ENCODE measurements at regions not wholly inside any gene's neighbourhood (a gene's known extent, or its start where the extent isn't known, plus 50 kb on each side); places are given as distances from the start of the nearest gene placed in this dataset.
"Not testable (repeated sequence)": the region's sequence is repeated elsewhere in the genome, so short reads cannot be mapped to it uniquely, and the experiment has no call there.

DNA sequence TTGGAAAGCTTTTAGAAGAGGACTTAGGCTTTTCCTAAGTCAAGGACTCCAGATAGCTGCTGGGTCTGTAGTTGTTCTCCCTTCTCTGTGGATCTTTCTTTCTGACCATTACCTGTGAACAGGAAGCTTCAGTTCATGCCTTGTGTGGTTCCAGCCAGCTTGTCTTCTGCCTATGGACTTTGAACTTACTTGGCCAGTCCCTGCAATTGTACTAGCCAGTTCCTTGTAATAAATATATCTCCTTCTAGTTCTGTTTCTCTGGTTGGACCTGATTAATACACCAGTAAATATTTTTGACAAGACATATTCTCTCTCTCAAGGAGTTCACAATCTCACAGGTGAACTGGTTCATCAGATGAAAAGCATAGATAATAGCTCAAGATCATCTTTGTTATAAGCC, 341.3 kb upstream of the DPPA4 start:
- DNase-seq = no peak

DNA sequence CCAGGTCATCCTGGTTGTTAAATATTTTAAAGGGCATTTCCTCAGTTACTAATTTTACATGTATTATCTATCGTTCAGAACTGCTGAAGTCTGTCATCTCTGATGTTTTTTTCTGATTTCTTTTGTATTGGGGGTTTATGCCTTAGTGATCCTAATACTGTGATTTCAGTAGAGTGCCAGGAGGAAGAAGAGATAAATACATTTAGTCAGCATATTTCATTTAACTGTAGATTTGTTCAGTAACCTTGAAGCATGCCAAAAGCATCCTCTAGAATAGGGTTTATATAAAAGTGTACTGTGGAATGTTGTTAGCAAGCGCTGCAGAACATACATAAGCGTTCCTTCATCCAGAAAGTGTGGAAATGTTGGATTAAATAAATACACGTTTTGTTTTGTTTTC, 342.3 kb upstream of the DPPA4 start:
- no peak for DNase-seq

DNA sequence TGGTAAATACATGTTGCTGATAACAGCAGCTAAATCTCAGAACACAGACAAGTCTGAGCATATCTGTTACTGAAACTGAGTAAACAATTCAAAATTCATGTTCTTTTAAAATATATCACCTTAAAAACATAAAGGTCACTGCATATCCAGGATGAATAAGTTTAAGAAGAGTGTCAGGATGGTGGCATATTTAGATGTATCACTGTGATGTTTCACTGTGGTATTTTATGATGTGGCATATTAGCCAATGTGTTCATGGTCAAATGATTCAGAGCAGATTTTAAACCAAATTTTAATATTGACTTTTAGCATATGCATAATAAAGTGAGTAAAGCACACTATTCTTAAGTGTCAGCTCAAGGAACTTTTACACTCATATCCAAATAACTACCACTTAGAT, 346.4 kb upstream of the DPPA4 start:
- no peak for DNase-seq

DNA sequence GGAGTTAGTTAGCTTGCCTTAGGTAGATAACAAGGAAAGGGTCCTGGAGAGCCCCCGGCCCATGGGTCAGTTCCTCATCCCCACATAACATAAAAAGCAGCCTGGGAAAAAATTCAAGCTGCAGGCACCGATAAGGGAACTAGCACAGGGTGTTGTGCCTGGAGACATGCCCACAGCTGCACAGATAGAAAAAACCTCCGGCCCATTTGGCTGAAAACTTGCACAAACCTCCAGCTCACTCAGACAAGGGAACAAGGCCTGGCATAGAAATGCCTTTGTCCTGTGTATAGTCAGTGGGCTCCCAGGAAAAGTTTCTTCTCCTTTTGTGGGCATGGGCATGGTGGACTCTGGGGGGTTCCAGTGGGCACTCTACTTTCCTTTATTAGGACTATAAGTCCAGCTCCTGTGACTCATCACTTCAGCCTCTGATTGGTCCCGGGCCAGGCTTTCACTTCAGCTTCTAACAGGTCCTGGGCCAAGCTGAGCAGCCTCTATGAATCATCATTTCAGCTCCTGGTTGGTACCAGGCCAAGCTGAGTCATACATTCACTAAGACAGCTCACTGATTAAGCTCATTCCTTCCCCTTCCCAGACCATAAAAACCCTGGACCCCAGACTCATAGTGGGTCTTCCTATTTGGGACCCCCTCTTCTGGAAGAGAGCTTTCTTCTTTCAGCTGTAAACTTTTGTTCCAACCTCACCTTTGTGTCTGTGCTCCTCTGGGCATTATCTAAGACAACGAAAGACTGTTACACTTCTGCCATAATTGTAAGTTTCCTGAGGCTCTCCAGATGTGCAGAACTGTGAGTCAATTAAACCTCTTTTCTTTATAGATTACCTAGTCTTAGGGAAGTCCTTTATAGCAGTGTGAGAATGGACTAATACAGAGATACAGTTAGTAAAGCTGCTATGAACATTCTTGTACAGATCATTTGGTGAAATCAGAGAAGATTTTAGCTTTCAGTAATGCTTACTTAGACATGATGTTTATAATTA, 348.0 kb upstream of the DPPA4 start:
- DNase-seq = no peak

DNA sequence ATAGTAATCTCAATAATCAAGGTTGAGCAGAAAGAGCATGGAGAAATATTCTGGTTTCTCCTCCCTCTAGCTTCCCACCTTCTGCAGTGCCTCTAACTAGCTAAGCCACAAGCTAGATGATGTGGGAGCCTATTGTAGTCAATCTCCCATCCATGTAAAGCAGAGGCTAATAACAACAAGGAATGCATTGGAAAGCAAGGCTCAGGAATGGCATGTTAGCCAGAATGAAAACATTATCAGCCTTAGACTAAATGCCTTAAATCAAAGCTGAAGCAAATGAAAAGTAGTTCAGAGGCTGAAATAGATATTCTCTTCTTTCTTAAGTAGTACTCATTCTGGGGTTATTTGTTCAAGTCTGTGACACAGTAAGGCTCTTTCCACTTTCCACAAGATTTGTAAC, 350.3 kb upstream of the DPPA4 start:
- DNase-seq = no peak

DNA sequence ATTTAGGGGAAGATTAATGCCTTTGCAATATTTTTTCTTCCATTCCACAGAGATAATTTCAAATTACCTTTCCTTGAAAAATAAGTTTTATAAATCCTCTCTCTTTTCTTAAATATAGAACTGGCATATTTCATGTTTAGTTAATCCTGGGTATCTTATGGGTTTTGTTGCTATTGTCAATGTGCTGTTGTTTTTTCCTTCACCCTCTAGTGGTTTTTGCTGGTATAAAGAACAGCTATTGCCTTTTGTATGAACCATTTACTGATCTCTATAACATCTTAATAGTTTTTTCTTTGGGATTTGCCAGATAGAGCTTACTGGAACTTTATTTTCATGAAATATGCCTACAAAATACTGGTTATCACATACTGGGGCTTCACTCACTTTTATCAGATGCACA, 359.6 kb upstream of the DPPA4 start:
- DNase-seq = no peak

DNA sequence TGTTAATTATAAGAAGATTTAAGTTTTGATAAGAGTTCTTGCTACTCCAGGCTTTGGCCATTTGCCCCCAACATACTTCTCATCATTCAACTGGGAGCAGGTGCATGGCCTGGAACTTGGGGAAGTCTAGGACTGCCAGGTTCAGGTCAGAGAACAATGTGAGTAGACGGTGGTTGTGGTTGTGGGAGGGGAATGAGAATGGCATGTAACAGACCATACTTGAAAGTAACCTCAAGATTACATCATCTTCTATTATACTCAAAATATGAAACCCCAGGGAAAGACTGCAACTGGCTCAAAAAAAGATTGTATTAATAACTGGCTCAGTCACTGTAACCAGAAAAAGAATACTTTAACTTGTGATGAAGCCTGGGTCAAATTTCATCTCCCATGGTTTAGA, 364.9 kb upstream of the DPPA4 start:
- no peak for DNase-seq

DNA sequence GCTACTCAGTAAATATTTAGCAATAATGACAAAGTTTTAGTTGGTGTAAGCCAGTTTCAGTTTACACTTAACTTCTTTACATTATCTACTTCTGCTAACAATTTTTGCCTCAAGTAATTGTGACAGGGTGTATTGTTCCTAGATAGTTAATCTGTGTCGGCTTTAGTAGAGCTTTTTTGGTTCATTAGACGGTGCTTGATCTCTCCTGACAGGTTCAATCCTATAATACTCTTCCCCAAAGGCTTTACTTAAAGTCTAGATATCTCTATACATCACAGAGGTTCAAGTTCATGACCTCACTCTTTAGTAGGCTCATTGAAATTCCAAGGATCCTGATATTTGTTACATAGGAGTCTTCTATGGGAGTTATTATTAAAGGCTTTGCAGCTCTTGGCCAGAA, 365.6 kb upstream of the DPPA4 start:
- DNase-seq = no peak

DNA sequence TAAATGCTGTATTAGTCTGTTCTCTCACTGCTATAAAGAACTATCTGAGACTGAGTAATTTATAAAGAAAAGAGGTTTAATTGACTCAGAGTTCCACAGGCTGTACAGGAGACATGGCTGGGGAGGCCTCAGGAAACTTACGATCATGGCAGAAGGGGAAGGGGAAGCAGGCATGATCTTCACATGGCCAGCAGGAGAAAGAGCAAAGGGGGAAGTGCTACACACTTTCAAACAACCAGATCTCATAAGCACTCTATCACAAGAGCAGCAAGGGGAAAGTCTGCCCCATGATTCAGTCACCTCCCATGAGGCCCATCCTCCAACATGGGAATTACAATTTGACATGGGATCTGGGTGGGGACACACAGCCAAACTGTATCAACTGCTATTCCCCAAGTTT, 367.8 kb upstream of the DPPA4 start:
- DNase-seq = not testable (repeated sequence)

DNA sequence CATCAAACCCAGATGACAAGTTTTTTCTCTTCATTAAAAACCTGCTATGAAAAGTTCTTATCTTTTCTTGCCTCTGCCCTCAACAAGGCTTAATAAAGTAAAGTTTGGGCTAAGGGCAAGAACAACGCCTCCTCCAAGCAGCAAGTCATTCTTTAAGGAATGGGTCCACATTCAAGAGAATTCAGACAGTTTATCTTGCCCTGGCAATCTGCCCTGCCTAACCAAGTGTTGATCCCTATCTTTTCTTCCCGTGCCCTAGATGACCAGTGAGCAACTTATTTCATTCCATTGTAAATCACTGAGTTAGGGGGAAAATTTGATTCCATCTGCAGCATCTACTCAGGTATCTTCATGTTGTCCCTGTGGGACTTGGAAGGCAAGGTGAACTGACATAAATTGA, 370.3 kb upstream of the DPPA4 start:
- DNase-seq = no peak

DNA sequence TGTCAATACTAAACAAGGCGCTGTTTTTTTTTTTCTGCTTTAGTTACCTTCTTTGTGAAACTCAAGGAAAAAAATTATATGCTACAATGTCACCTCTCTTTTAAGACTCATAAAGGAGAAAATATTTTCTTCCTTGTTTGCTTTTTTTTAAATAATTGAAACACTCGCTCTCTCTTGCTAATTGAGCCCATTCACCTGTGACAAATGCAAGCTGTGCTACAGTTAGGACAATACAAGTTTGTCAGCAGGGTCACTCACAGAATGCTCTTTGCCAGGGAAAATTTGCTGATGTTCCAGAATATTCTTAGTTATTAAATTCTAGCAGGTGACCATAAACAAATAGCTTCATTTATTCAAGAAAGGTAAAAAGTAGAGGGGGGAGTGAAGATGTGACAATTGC, 375.9 kb upstream of the DPPA4 start:
- no peak for DNase-seq

DNA sequence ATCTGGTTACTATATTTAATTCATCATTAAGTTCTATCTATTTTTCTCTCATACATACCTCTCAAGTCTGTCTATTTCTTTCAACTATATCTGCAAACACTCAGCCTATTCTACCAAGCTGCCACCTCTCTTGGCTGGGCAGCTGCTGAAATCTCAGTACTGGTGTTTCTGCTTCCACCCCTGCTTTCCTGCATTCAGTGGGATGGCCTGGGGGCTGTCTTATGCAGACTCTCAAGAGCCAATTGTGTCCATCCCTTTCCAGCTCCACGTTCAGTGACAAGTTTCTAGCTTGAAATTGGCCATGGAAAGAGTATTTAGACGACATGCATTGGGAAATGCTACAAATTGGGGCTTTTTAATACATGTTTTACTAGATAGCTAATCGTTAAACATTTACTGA, 378.4 kb upstream of the DPPA4 start:
- DNase-seq = no peak

DNA sequence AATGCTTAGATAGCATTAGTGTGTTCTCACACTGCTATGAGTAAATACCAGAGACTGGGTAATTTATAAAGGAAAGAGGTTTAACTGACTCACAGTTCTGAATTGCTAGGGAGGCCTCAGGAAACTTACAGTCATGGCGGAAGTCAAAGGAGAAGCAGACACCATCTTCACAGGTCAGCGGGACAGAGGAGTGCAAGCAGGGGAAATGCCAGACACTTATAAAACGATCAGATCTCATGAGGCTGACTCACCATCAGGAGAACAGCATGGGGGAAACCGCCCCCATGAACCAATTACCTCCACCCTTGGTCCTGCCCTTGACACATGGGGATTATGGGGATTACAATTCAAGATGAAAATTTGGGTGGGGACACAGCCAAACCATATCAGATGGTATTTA, 381.5 kb upstream of the DPPA4 start:
- no peak for DNase-seq

DNA sequence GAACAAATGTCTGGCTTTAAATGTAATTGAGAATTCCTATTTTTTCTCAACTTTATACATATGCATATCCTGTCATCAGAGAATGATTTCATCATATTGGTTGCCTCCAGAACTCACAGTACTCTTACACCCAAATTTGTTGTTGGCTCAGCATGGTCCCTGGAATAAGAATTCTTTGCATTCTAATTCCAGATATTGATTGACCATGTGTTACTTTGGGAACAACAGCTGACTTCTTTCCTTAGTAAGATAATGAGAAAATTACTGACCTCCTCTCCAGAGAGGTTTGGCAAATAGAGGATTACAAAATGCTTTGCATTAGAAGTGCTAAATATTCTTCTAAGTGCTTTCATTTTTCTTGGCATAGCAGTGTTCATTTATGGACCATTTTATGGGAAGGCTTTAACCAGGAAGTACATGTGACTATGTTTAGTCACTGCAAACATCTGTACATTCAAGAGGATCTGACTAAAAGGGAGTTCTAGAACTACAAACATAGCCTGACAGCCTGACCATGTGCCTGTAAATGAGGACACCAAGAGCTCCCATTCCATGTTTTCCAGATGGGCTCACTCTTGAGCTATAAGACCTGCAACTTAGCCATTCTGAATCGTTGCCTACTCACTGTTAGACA, 391.6 kb upstream of the DPPA4 start:
- DNase-seq = no peak

DNA sequence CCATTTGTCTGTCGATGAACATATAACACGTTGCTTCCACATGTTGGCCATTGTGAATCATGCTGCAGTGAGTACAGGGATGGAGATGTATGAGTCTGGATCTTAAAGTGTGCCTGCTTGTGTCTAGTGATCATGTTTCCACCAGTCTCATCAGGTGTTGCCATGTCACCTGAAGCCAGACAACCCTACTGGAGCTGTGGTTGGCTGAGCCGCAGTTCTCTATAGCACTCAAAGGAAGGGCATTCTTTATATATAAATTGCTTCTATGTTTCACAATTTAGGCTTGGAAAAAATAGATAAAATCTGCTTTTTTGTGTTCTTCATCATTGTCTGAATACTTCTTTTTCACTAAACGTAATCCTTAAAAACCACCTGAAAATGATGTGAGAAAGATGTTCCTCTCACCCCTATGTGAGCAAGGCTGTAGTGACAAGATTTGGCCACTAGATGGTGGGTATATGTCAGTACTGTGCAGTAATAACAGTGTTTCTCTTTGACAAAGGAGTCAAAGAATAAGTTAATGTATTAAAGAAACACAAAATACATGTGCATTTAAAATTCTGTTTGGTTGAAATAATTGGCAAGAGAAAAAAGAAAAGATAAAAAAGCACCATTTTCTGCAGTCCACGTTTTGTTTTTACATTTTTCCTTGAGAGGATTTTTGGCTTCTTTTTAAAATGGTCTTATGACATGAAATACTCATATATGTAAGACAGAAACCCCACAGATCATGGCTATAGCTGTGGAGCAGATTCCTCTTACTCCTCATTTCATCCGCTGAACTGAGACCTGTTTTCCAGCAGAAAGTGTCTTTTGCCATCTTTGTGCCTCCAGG, 394.5 kb upstream of the DPPA4 start:
- no peak for DNase-seq

DNA sequence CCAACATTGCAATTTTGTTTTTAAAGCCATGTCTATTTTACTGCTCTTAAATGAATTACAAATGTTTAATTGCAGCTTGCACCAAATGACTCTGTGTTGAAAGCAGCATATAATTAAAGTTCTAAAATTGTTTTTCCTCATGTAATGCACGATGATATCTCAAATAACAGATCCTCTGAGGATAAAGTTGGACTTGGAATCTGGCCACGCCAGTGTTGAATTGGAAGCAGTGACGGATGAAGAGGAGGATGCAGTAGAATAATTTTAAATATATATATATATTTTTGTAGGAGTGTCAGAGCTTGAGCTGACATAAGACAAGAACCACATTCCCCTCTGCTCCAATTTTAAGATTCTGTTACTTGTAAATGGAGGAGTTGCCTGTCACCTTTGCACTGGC, 406.6 kb upstream of the DPPA4 start:
- no peak for DNase-seq

DNA sequence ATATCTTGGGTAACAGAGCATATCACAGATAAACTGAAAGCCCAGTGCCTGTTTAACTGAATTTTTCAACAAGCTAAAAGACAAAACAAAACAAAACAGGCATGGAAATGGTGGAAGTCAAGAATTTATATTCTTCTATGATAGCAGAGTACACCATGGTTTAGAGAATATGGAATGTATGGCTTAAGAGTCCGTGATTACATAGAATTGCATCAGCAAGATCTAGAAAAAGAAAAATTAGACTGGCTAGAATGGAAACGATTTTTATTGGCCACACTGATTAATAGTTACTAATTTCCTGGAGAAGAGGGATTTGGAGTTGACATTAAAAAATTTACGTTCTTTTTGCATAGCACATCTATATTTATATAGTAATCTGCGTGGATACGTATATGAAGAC, 435.2 kb upstream of the DPPA4 start:
- no peak for DNase-seq

DNA sequence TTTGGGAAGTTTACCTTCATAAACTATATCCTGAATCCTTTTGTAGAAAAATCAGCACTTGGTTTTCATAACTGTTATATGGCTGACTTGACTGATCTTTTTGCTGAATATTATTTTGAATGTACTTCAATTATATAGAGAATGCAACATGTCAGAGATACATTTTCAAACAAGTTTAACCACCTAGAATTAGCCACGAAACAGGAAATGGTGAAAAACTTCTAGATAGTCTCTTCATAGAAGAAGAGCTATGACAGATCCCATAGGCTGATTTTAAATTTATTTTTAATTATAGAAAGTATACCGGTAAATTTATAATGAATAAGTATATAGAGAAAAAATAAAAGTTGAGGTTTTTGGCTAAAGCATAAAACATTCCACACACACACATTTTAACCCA, 436.8 kb upstream of the DPPA4 start:
- DNase-seq = no peak

DNA sequence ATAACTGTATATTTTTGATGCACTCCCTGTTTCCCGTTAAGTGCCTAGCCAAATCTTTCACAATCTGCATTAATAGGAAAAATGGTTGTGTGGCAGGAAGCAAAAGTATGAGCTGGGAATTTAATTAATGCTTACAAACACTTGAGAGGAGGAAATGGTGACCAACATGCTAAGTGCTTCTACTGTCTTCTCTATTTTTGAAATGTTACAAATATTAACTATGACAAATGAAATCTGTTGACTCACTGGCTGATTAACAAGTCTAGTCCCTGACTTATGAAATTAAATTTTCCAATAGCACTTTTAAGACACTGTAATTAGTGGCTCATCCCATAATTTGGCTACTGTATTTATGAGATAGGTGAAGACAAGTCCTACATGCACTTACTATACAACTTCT, 446.9 kb upstream of the DPPA4 start:
- no peak for DNase-seq

DNA sequence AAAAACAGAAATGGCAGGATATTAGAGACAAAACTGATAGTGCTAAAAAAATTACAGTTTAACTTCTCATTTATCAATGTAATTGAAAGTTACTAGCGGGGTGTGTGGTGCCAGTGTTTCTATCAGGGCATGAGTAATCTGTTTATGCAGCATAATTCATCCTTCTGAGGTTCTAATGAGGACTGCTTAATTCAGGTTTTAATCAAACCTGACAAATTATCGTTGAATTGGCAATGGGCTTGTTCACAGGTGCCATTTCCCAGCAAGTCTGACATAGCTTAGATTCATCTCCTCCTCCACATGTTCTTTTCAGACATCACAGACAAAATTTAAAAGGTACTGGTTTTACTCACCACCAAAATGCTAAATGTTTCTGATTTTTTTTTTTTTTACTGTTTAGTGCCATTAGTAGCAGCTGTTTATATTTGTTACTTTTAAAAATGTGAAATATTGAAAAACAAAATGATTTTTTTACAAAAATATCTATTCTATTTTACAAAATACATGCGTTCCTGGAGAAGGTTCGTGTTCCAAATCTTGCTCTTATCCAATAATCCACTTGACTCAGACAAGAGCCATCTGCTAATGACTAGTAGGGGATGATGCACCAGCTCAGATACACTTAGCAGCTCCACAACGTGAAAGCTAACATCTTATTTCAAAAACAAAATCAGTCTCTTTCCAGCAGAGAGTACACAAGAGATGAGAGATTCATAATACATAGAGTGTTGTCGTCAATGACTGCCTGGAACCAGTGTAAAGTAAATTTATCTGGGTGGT, 447.7 kb upstream of the DPPA4 start:
- no peak for DNase-seq

DNA sequence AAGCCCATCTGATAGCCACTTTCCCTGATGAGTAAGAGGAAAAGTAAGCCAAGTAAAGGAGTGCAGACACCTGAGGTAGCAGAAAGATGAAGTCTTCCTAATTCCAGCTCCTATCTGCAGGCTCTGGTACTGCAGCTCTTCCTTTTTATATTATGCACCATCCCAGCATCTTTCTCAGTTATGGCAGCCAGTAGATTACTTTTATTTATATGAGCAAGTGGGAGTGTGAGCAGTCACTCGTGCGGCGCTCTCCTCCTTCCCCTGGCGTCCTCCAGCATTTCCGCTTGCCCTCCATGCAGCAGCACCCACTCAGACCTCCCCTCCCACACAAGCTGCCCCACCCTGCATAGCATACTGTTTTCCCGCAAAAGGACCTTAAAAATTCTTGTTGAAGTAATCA, 465.9 kb upstream of the DPPA4 start:
- DNase-seq = no peak

DNA sequence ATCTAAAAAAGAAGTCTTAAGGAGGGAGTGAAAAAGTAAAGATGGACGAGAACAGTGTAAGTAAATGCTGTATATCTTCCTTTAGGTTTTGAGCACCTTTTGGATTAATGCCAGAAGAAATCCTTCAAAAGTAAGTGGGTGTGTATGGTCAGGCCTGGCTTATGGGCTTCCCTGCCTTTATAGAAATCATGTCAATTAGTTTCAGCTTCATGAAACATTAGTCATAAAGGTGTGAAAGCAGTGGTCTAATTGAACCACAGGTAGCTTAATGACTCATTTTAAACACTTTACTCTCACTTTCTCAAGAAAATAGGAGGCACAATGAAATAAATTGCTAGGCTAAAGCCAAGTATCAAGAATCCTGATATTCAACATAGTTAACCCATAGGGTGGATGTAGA, 467.4 kb upstream of the DPPA4 start:
- no peak for DNase-seq

DNA sequence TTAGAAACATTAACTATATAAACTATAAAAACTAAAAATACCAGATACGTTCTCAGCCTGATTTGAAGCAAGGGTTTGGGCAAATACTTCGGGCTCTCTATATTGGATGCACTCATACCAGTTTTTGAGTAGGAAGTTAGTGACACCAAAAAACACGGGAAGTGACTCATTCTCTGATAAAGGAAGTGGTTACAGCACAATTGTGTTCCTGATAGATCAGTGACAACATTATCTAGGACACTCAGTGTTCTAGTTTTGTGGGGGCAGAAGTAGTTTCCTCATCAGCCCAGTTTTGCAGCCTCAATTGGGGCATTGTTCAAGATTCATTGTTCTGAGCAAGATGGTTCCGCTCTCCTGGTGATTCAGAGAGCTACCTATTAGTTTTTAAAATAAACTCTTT, 469.6 kb upstream of the DPPA4 start:
- DNase-seq = no peak

All from NCI-H510A (cell line).